ENCODE measurements at regions not wholly inside any gene's neighbourhood (a gene's known extent, or its start where the extent isn't known, plus 50 kb on each side); places are given as distances from the start of the nearest gene placed in this dataset.
A peak's percentile ranks its signal among the peaks of the same experiment; 100 is the strongest.

DNA sequence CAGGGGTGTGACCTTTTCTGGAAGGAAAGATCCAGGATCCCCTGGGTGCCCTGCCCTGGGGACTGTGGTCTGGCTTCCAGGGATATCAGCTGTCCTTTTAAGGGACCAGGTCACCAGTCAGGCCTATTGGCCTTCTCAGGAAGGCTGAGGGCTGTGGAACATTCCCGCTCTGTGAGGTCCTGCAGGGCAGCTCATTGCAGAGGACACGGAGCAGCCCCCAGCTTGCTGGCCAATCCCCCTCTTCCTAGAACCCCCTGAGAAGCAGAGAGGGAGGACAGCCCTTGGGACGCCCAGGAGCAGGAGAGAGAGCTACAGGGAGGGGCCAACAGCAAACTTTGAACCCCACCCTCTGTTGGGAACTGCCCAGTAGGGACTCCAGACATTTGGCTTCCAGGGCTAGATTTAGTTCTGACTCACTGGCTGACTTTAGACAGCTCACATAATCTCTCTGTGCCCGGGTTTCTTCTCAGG lies 67.9 kb upstream of the COL13A1 start:
- in situ Hi-C loops (cut with HindIII; ENCODE audit: low pct_ligation_motif_present, low sequenced_read_pairs): no loop called here
- TF ChIP-seq, protein P1, sequence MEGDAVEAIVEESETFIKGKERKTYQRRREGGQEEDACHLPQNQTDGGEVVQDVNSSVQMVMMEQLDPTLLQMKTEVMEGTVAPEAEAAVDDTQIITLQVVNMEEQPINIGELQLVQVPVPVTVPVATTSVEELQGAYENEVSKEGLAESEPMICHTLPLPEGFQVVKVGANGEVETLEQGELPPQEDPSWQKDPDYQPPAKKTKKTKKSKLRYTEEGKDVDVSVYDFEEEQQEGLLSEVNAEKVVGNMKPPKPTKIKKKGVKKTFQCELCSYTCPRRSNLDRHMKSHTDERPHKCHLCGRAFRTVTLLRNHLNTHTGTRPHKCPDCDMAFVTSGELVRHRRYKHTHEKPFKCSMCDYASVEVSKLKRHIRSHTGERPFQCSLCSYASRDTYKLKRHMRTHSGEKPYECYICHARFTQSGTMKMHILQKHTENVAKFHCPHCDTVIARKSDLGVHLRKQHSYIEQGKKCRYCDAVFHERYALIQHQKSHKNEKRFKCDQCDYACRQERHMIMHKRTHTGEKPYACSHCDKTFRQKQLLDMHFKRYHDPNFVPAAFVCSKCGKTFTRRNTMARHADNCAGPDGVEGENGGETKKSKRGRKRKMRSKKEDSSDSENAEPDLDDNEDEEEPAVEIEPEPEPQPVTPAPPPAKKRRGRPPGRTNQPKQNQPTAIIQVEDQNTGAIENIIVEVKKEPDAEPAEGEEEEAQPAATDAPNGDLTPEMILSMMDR (IDR thresholded peaks at IDR 0.05; ENCODE audit: low read depth, low read length, missing control alignments): no peak
- Histone ChIP-seq H3K4me3 (ENCODE audit: low read depth, low read length) (no peak overlapping the region), H3K27me3 (replicated peaks) (no peaks in the 10 kb centered on the region), H3K27ac (peak overlapping the region; percentile 55), H3K36me3 (replicated peaks) (no peaks in the 10 kb centered on the region)
- peak; percentile 86 for DNase-seq

DNA sequence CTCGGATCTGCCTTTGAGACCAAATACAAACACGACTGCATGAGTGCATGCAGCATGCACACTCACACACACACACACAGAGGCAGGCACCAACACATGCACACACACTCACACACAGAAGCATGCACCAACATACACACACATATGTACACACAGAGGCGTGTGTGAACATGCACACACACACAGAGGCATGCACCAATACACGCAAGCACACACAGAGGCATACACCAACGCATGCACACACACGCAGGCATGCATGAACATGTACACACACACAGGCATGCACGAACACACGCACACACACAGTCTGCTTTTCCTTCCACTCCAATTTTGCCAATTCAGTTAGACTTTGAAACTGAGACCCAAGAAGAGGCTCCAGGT lies 67.3 kb upstream of the COL13A1 start:
- no peaks in the 10 kb centered on the region for H3K36me3 ChIP-seq (replicated peaks)
- H3K27me3 ChIP-seq (replicated peaks): no peaks in the 10 kb centered on the region
- H3K27ac ChIP-seq: peak overlapping the region; percentile 55
- in situ Hi-C loops (cut with HindIII; ENCODE audit: low pct_ligation_motif_present, low sequenced_read_pairs): no loop called here
- H3K4me3 ChIP-seq (ENCODE audit: low read depth, low read length): no peak overlapping the region
- TF ChIP-seq, protein P1 (IDR thresholded peaks at IDR 0.05; ENCODE audit: low read depth, low read length, missing control alignments): no peak
- DNase-seq: no peak

DNA sequence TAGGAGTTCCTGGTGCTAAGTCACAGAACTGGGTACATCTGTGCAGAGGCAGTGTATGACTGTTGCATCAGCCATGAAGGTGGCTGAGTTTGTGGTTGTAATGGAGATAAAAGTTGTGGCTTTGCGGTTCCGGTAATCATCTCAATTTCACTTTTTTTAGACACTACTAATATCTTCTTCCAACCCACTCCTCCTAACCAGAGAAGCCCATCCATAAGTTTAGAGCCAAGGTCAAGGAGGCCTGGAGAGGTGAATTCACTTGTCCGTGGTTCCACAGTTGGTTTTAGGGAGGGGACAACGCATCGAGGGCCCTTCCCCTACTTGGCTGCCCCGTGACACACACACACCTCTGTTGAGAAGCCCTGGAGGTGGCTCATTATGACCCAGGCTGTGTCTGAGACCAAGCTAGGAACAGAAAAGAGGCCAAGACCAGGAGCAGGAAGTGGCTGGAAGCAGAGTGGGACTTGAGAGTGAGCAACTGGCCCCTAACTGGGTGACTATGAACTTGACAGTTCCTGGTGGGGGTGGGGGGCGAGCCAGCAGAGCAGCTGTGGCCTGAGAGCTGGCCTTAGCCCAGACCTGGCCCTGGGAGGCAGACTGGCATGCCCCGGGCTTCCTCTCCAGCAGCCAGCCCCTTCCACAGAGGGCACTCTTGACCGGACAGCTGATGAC lies 66.8 kb upstream of the COL13A1 start:
- TF ChIP-seq, protein P1 (IDR thresholded peaks at IDR 0.05; ENCODE audit: low read depth, low read length, missing control alignments): no peak
- DNase-seq: no peak
- no peaks in the 10 kb centered on the region for H3K27me3 ChIP-seq (replicated peaks)
- no peak overlapping the region for H3K27ac ChIP-seq
- no peak overlapping the region for H3K4me3 ChIP-seq (ENCODE audit: low read depth, low read length)
- no peaks in the 10 kb centered on the region for H3K36me3 ChIP-seq (replicated peaks)
- in situ Hi-C loops (cut with HindIII; ENCODE audit: low pct_ligation_motif_present, low sequenced_read_pairs): no loop called here

DNA sequence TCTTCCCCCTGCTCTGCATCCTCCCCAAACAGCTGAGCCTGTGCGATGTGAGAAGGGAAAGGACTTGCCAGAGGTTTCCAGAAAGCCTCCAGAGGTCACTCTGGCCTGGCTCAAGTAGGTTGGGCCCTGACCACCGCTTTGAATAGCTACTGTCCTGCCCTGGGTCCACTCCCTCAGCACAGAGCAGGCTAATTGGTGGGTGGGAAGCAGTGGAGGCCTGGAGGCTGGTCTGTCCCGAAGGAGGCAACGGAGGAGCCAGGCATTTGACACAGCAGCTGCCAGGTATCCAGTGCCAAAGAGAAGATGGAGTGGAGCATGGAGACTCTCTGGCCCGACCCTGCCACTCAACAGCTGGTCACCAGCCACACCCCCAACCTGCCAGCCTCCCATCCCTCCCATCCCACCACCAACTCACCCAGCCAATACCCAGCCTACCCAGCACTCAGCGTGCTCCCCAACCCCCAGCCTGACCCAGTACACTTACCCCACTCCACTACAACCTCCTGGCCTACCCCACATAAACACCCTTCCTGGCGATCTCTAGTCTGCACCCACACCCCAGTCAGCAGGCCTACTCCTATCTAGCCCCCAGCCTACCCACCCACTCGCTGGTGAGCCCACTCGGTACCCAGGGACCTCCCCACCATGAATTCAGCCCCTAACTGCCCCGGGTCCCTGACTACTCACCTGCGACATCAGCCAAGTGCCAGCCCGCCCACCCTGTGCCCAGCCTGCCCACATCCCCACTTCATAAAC lies 64.6 kb upstream of the COL13A1 start:
- Histone ChIP-seq H3K4me3 (ENCODE audit: low read depth, low read length) (no peak overlapping the region), H3K27me3 (replicated peaks) (no peaks in the 10 kb centered on the region), H3K27ac (no peak overlapping the region), H3K36me3 (replicated peaks) (no peaks in the 10 kb centered on the region)
- TF ChIP-seq, protein P1 (IDR thresholded peaks at IDR 0.05; ENCODE audit: low read depth, low read length, missing control alignments): no peak
- in situ Hi-C loops (cut with HindIII; ENCODE audit: low pct_ligation_motif_present, low sequenced_read_pairs): no loop called here
- no peak for DNase-seq

DNA sequence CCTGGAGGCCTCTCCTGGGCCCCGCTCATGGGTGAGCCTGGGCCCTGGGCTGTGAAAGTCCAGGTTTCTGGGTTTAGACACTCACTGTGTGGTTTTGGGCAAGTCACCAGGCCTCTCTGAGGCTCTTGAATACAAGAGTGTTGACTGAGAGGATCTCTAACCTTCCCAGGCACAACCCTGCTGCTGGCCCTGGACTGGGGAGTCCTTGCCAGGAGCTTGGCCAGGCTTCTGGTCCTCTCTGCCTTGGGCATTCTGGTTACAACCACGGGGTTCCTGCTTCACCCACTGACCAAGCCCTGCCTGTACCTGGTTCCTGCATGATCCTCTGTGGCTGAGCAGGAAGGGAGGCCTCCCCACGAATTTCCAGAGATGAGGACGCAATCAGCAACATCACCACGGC lies 63.6 kb upstream of the COL13A1 start:
- no peak overlapping the region for H3K4me3 ChIP-seq (ENCODE audit: low read depth, low read length)
- no peak overlapping the region for H3K27ac ChIP-seq
- no peaks in the 10 kb centered on the region for H3K27me3 ChIP-seq (replicated peaks)
- no peak for DNase-seq
- TF ChIP-seq, protein P1 (IDR thresholded peaks at IDR 0.05; ENCODE audit: low read depth, low read length, missing control alignments): no peak
- no peaks in the 10 kb centered on the region for H3K36me3 ChIP-seq (replicated peaks)
- in situ Hi-C loops (cut with HindIII; ENCODE audit: low pct_ligation_motif_present, low sequenced_read_pairs): no loop called here
